K562 (cell line): ENCODE measurements at regions not wholly inside any gene's neighbourhood (a gene's known extent, or its start where the extent isn't known, plus 50 kb on each side); places are given as distances from the start of the nearest gene placed in this dataset.

Experiments used
- ATAC-seq: fragments of 200-7000 bp; cut with Tn5 transposase; 3 replicates; pipeline ENCODE4 v1.9.1; 2020; ENCODE audit warnings: moderate library complexity
- BruUV-seq: library from RNA; stranded (reverse); fragments of 400-500 nt; replicated peaks from 2 replicates; lab custom pipeline; 2021; lab: Mats Ljungman, UMichigan
- CTCF ChIA-PET: fragments of 300-600 bp; formaldehyde crosslinking; extraction: SDS; loops from one replicate; lab custom pipeline; 2021; ENCODE audit warnings: low intra/inter-chr PET ratio; lab: Yijun Ruan, JAX
- POLR2A ChIA-PET: fragments of 300-600, 350-650 bp; sonication (Branson Sonifier 250); formaldehyde crosslinking; extraction: SDS; loops from one replicate; lab custom pipeline; 2021; ENCODE audit warnings: antibody characterized with exemption, inconsistent platforms; lab: Yijun Ruan, JAX
- DNase-seq, 4 experiments: peaks; one replicate each; pipeline versions ENCODE4 v3.0.0 to v3.0.0-alpha.2; 2011 to 2018; ENCODE audit warnings: low spot score in 3 of 4, mixed read lengths in 3 of 4; ENCODE audit errors: extremely low read depth in 1 of 4
- FAIRE-seq: peaks from 2 replicates; lab custom pipeline; 2011; peaks lifted over from hg19 to GRCh38; lab: Jason Lieb, UNC
- H2AFZ ChIP-seq: 2 replicates; pipeline ENCODE4 v1.6.0; 2011; ENCODE audit warnings: low read depth, low read length, control low read depth, inconsistent platforms
- H3K27ac ChIP-seq: fragments of 200-600 bp; 3 replicates; pipeline ENCODE4 v1.8.0; 2011; ENCODE audit warnings: low read depth, mild to moderate bottlenecking, control low read depth, inconsistent platforms, low read length, moderate library complexity, mixed read lengths; ENCODE audit errors: extremely low read depth
- H3K27me3 ChIP-seq, 2 experiments: fragments of 300-600 bp in 1 of 2; 2 replicates in 1 of 2; 3 replicates in 1 of 2; pipeline versions ENCODE4 v1.6.0 to v1.8.0; 2011; ENCODE audit warnings: inconsistent platforms in 2 of 2, low read length in 2 of 2, mild to moderate bottlenecking in 1 of 2, mixed read lengths in 1 of 2, moderate library complexity in 1 of 2; ENCODE audit not compliant: control insufficient read depth in 2 of 2, insufficient read depth in 2 of 2
- H3K36me3 ChIP-seq: fragments of 300-600 bp; 3 replicates; pipeline ENCODE4 v1.8.0; 2011; ENCODE audit warnings: mild to moderate bottlenecking, low read length, inconsistent platforms; ENCODE audit not compliant: control insufficient read depth, insufficient read depth
- H3K4me1 ChIP-seq, 2 experiments: fragments of 200-600 bp in 1 of 2; replicated peaks in 1 of 2; 2 replicates in 1 of 2; 3 replicates in 1 of 2; pipeline versions ENCODE4 v1.5.1 to v1.8.0; 2011; ENCODE audit warnings: inconsistent platforms in 2 of 2, low read length in 2 of 2, mild to moderate bottlenecking in 1 of 2, mixed read lengths in 1 of 2, moderate library complexity in 1 of 2; ENCODE audit not compliant: control insufficient read depth in 2 of 2, insufficient read depth in 2 of 2
- H3K4me2 ChIP-seq: 2 replicates; pipeline ENCODE4 v1.6.1; 2011; ENCODE audit warnings: low read length, control low read depth, inconsistent platforms, mixed read lengths; ENCODE audit not compliant: insufficient read depth
- H3K4me3 ChIP-seq: fragments of 200-600 bp; sonication (generic), shearing (Covaris generic); 2 replicates; pipeline ENCODE4 v1.5.1; 2016; ENCODE audit warnings: control low read depth, inconsistent platforms
- H3K79me2 ChIP-seq: fragments of 200-600 bp; 3 replicates; pipeline ENCODE4 v1.8.0; 2011; ENCODE audit warnings: low read length, inconsistent platforms; ENCODE audit not compliant: control insufficient read depth, insufficient read depth
- H3K9ac ChIP-seq, 2 experiments: 2 replicates each; pipeline versions ENCODE4 v1.6.0 to v1.6.1; 2011; ENCODE audit warnings: low read depth in 2 of 2, low read length in 2 of 2, control low read depth in 1 of 2, inconsistent platforms in 1 of 2, mild to moderate bottlenecking in 1 of 2, mixed read lengths in 1 of 2; ENCODE audit not compliant: insufficient read depth in 1 of 2
- H3K9me1 ChIP-seq: one replicate; pipeline ENCODE4 v1.6.0; 2011; ENCODE audit warnings: inconsistent platforms, mild to moderate bottlenecking, low read length, moderate library complexity; ENCODE audit not compliant: control insufficient read depth, insufficient read depth
- H3K9me3 ChIP-seq: replicated peaks from 2 replicates; pipeline ENCODE4 v1.5.1; 2011; ENCODE audit warnings: low read depth, low read length, inconsistent platforms; ENCODE audit not compliant: control insufficient read depth, insufficient read depth
- H4K20me1 ChIP-seq: replicated peaks from 2 replicates; pipeline ENCODE4 v1.6.1; 2011; ENCODE audit warnings: low read length, inconsistent platforms, mixed read lengths; ENCODE audit not compliant: control insufficient read depth, insufficient read depth
- CBFB ChIP-seq: sonication (generic); formaldehyde crosslinking; IDR thresholded peaks from 2 replicates; pipeline ENCODE4 v1.4.0; 2020; ENCODE audit warnings: mild to moderate bottlenecking, missing genetic modification reagents
- GABPB1 ChIP-seq: sonication (generic); formaldehyde crosslinking; IDR thresholded peaks from 2 replicates; pipeline ENCODE4 v1.8.0; 2022; ENCODE audit warnings: mild to moderate bottlenecking, missing genetic modification reagents
- MTA3 ChIP-seq: fragments of 450-650 bp; formaldehyde crosslinking; IDR thresholded peaks from 2 replicates; pipeline ENCODE4 v1.6.1; 2017; ENCODE audit warnings: mild to moderate bottlenecking, borderline replicate concordance
- NELFE ChIP-seq: IDR thresholded peaks from 2 replicates; pipeline ENCODE4 v1.6.1; 2011; ENCODE audit warnings: mild to moderate bottlenecking; ENCODE audit not compliant: insufficient read depth, insufficient read length
- PTRF ChIP-seq: fragments of 450-650 bp; IDR thresholded peaks from 2 replicates; pipeline ENCODE4 v1.6.1; 2016; ENCODE audit warnings: mild to moderate bottlenecking, missing genetic modification characterization, missing compliant biosample characterization
- ZFP30 ChIP-seq: fragments of 250-450 bp; sonication (Bioruptor Pico); IDR thresholded peaks from 2 replicates; pipeline ENCODE4 v1.8.0; 2022; ENCODE audit warnings: moderate library complexity, mild to moderate bottlenecking, inconsistent platforms, borderline replicate concordance
- ZNF224 ChIP-seq: sonication (generic); formaldehyde crosslinking; IDR thresholded peaks from 2 replicates; pipeline ENCODE4 v1.8.0; 2022; ENCODE audit warnings: mild to moderate bottlenecking, missing genetic modification reagents
- WGBS: fragments of 100-300 bp; shearing (Covaris generic); methylation state at CpG from one replicate; pipeline ENCODE4 v1.1.6; 2016; ENCODE audit warnings: low coverage, mixed read lengths; ENCODE audit not compliant: insufficient coverage; ENCODE audit errors: missing lambda C conversion rate; 5-methylcytosine and 5-hydroxymethylcytosine counted together
- in situ Hi-C: fragments of 300-500 bp; cut with MboI; formaldehyde crosslinking; loops from 4 replicates; pipeline ENCODE4 v1.15.0; 2018; ENCODE audit warnings: inconsistent platforms, mixed read lengths
- intact Hi-C: fragments of 100-400 bp; cut with micrococcal nuclease; formaldehyde crosslinking; loops from 2 replicates; pipeline ENCODE4 v1.14.2; 2022
- TF ChIP-seq, protein P1 (sequence below), 2 experiments: fragments of 450-650 bp in 1 of 2; IDR thresholded peaks; 2 replicates each; pipeline ENCODE4 v1.6.1; 2011 to 2017; ENCODE audit warnings: low read depth in 2 of 2, antibody characterized with exemption in 1 of 2, borderline replicate concordance in 1 of 2, low read length in 1 of 2, mild to moderate bottlenecking in 1 of 2, mixed read lengths in 1 of 2; ENCODE audit not compliant: control insufficient read depth in 1 of 2
- TF ChIP-seq, protein P2 (sequence below): fragments of 450-650 bp; IDR thresholded peaks from 2 replicates; pipeline ENCODE4 v1.6.1; 2016
- TF ChIP-seq, protein P3 (sequence below): sonication (generic); formaldehyde crosslinking; IDR thresholded peaks from 2 replicates; pipeline ENCODE4 v1.8.0; 2023; ENCODE audit warnings: mild to moderate bottlenecking, missing genetic modification reagents
- TF ChIP-seq, protein P4 (sequence below): fragments of 250-450 bp; sonication (Bioruptor Pico); IDR thresholded peaks from 2 replicates; pipeline ENCODE4 v1.5.0; 2020; ENCODE audit warnings: mild to moderate bottlenecking, borderline replicate concordance

DNA sequence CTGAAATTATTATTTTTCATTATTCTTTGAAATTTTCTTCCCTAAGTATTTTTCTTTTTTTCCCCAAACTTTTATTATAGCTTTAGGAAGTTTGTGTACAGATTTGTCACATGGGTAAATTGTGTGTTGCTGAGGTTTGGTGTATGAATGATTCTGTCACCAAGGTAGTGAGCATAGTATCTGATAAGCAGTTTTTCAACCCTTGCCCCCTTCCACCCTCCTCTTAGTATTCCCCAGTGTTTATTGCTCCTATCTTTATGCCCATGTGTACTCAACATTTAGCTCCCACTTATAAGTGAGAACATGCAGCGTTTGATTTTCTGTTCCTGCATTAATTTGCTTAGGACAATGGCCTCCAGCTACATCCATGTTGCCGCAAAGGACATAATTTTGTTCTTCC, 103.9 kb upstream of the MAGEB2 start:
- in situ Hi-C loops (no loop called here), intact Hi-C loops (no loop called here)
- Histone ChIP-seq H3K79me2 (no peaks in the 10 kb centered on the region), H4K20me1 (no peaks in the 10 kb centered on the region), H3K9me1 (no peaks in the 10 kb centered on the region), H3K9me3 (no peaks in the 10 kb centered on the region), H3K9ac (no peak overlapping the region), H3K36me3 (no peaks in the 10 kb centered on the region), H2AFZ (no peak overlapping the region), H3K27me3 (no peaks in the 10 kb centered on the region), H3K4me2 (no peak overlapping the region), H3K4me3 (no peak overlapping the region), H3K4me1 (no peaks in the 10 kb centered on the region), H3K27ac (no peak overlapping the region)
- FAIRE-seq = no peak
- DNase-seq = no peak
- WGBS = 0% methylated on average over 2 of the region's 2 CpGs
- BruUV-seq = no TSS peak
- ChIA-PET CTCF (no interaction called here), POLR2A (no interaction called here)
- no peak for ATAC-seq
- TF ChIP-seq, protein P1, sequence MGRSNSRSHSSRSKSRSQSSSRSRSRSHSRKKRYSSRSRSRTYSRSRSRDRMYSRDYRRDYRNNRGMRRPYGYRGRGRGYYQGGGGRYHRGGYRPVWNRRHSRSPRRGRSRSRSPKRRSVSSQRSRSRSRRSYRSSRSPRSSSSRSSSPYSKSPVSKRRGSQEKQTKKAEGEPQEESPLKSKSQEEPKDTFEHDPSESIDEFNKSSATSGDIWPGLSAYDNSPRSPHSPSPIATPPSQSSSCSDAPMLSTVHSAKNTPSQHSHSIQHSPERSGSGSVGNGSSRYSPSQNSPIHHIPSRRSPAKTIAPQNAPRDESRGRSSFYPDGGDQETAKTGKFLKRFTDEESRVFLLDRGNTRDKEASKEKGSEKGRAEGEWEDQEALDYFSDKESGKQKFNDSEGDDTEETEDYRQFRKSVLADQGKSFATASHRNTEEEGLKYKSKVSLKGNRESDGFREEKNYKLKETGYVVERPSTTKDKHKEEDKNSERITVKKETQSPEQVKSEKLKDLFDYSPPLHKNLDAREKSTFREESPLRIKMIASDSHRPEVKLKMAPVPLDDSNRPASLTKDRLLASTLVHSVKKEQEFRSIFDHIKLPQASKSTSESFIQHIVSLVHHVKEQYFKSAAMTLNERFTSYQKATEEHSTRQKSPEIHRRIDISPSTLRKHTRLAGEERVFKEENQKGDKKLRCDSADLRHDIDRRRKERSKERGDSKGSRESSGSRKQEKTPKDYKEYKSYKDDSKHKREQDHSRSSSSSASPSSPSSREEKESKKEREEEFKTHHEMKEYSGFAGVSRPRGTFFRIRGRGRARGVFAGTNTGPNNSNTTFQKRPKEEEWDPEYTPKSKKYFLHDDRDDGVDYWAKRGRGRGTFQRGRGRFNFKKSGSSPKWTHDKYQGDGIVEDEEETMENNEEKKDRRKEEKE (IDR thresholded peaks at IDR 0.05; ENCODE audit: borderline replicate concordance in 1 of 2, control insufficient read depth in 1 of 2, low read depth in 2 of 2, low read length in 1 of 2) = no peak
- TF ChIP-seq, protein P2, sequence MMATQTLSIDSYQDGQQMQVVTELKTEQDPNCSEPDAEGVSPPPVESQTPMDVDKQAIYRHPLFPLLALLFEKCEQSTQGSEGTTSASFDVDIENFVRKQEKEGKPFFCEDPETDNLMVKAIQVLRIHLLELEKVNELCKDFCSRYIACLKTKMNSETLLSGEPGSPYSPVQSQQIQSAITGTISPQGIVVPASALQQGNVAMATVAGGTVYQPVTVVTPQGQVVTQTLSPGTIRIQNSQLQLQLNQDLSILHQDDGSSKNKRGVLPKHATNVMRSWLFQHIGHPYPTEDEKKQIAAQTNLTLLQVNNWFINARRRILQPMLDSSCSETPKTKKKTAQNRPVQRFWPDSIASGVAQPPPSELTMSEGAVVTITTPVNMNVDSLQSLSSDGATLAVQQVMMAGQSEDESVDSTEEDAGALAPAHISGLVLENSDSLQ = no peak
- TF ChIP-seq CBFB (CRISPR knock-in tag) (no peak), ZFP30 (CRISPR knock-in tag) (no peak), GABPB1 (CRISPR knock-in tag) (no peak), ZNF224 (CRISPR knock-in tag) (no peak), MTA3 (no peak), NELFE (no peak), PTRF (no peak)
- TF ChIP-seq, protein P3, sequence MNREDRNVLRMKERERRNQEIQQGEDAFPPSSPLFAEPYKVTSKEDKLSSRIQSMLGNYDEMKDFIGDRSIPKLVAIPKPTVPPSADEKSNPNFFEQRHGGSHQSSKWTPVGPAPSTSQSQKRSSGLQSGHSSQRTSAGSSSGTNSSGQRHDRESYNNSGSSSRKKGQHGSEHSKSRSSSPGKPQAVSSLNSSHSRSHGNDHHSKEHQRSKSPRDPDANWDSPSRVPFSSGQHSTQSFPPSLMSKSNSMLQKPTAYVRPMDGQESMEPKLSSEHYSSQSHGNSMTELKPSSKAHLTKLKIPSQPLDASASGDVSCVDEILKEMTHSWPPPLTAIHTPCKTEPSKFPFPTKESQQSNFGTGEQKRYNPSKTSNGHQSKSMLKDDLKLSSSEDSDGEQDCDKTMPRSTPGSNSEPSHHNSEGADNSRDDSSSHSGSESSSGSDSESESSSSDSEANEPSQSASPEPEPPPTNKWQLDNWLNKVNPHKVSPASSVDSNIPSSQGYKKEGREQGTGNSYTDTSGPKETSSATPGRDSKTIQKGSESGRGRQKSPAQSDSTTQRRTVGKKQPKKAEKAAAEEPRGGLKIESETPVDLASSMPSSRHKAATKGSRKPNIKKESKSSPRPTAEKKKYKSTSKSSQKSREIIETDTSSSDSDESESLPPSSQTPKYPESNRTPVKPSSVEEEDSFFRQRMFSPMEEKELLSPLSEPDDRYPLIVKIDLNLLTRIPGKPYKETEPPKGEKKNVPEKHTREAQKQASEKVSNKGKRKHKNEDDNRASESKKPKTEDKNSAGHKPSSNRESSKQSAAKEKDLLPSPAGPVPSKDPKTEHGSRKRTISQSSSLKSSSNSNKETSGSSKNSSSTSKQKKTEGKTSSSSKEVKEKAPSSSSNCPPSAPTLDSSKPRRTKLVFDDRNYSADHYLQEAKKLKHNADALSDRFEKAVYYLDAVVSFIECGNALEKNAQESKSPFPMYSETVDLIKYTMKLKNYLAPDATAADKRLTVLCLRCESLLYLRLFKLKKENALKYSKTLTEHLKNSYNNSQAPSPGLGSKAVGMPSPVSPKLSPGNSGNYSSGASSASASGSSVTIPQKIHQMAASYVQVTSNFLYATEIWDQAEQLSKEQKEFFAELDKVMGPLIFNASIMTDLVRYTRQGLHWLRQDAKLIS (CRISPR knock-in tag) = no peak
- TF ChIP-seq, protein P4, sequence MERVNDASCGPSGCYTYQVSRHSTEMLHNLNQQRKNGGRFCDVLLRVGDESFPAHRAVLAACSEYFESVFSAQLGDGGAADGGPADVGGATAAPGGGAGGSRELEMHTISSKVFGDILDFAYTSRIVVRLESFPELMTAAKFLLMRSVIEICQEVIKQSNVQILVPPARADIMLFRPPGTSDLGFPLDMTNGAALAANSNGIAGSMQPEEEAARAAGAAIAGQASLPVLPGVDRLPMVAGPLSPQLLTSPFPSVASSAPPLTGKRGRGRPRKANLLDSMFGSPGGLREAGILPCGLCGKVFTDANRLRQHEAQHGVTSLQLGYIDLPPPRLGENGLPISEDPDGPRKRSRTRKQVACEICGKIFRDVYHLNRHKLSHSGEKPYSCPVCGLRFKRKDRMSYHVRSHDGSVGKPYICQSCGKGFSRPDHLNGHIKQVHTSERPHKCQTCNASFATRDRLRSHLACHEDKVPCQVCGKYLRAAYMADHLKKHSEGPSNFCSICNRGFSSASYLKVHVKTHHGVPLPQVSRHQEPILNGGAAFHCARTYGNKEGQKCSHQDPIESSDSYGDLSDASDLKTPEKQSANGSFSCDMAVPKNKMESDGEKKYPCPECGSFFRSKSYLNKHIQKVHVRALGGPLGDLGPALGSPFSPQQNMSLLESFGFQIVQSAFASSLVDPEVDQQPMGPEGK (CRISPR knock-in tag) = no peak
